PC-9 (cell line): ENCODE measurements at regions not wholly inside any gene's neighbourhood (a gene's known extent, or its start where the extent isn't known, plus 50 kb on each side); places are given as distances from the start of the nearest gene placed in this dataset.

Experiments
- BruUV-seq: library from RNA; stranded (reverse); fragments of 400-500 nt; replicated peaks from 2 replicates; lab custom pipeline; 2021; lab: Mats Ljungman, UMichigan
- CTCF ChIA-PET: fragments of 300-600 bp; sonication (Branson Sonifier 250); formaldehyde crosslinking; loops from one replicate; lab custom pipeline; 2022; ENCODE audit warnings: antibody characterized with exemption; lab: Charles Lee
- POLR2A ChIA-PET: fragments of 300-600 bp; sonication (Branson Sonifier 250); formaldehyde crosslinking; loops from one replicate; lab custom pipeline; 2022; ENCODE audit warnings: antibody characterized with exemption; ENCODE audit not compliant: unreplicated experiment; lab: Charles Lee
- DNase-seq, 2 experiments: peaks; one replicate each; pipeline versions ENCODE4 v3.0.0 to v3.0.0-alpha.2; 2015 to 2022; ENCODE audit warnings: mixed read lengths in 1 of 2
- H2AFZ ChIP-seq: fragments of 200-600 bp; sonication (generic); 2 replicates; pipeline ENCODE4 v1.8.1; 2017; ENCODE audit warnings: antibody characterized with exemption
- H3F3A ChIP-seq: fragments of 200-600 bp; sonication (generic); 2 replicates; pipeline ENCODE4 v1.8.1; 2017; ENCODE audit warnings: antibody characterized with exemption, mild to moderate bottlenecking, low read depth; ENCODE audit not compliant: insufficient read depth
- H3K27ac ChIP-seq: fragments of 200-600 bp; sonication (generic); 2 replicates; pipeline ENCODE4 v1.6.1; 2016; ENCODE audit warnings: mixed run types
- H3K27me3 ChIP-seq: fragments of 200-600 bp; sonication (generic); 2 replicates; pipeline ENCODE4 v1.6.1; 2016; ENCODE audit warnings: low read depth, mixed run types; ENCODE audit not compliant: insufficient read depth
- H3K36me3 ChIP-seq: fragments of 200-600 bp; sonication (generic); 2 replicates; pipeline ENCODE4 v1.6.1; 2016; ENCODE audit warnings: low read depth, mixed run types
- H3K4me1 ChIP-seq: fragments of 200-600 bp; sonication (generic); replicated peaks from 2 replicates; pipeline ENCODE4 v1.6.1; 2016; ENCODE audit warnings: mixed run types; ENCODE audit not compliant: insufficient read depth
- H3K4me2 ChIP-seq: fragments of 200-600 bp; sonication (generic); 2 replicates; pipeline ENCODE4 v1.6.1; 2017; ENCODE audit warnings: mixed run types
- H3K4me3 ChIP-seq: fragments of 200-600 bp; sonication (generic); 2 replicates; pipeline ENCODE4 v1.6.1; 2016; ENCODE audit warnings: mixed run types
- H3K79me2 ChIP-seq: fragments of 200-600 bp; sonication (generic); 2 replicates; pipeline ENCODE4 v1.6.1; 2017; ENCODE audit warnings: low read depth, mixed run types
- H3K9me2 ChIP-seq: fragments of 200-600 bp; sonication (generic); 2 replicates; pipeline ENCODE4 v1.8.1; 2017; ENCODE audit warnings: mild to moderate bottlenecking; ENCODE audit not compliant: insufficient read depth
- H3K9me3 ChIP-seq: fragments of 200-600 bp; sonication (generic); 2 replicates; pipeline ENCODE4 v1.8.1; 2016; ENCODE audit warnings: low read depth; ENCODE audit not compliant: insufficient read depth
- H4K20me1 ChIP-seq: fragments of 200-600 bp; sonication (generic); 2 replicates; pipeline ENCODE4 v1.8.1; 2017; ENCODE audit not compliant: insufficient read depth
- CTCF ChIP-seq: fragments of 200-600 bp; sonication (generic); conservative IDR thresholded peaks from 2 replicates; pipeline ENCODE4 v1.6.1; 2017; ENCODE audit warnings: mixed run types, antibody characterized with exemption, mild to moderate bottlenecking, moderate library complexity
- EZH2 ChIP-seq: fragments of 200-600 bp; sonication (generic); IDR thresholded peaks from 2 replicates; pipeline ENCODE4 v1.8.0; 2017; ENCODE audit warnings: antibody characterized with exemption, low read depth
- intact Hi-C: fragments of 100-400 bp; cut with micrococcal nuclease; formaldehyde crosslinking; loops from one replicate; pipeline ENCODE4 v1.10.0; 2022; ENCODE audit not compliant: unreplicated experiment

DNA sequence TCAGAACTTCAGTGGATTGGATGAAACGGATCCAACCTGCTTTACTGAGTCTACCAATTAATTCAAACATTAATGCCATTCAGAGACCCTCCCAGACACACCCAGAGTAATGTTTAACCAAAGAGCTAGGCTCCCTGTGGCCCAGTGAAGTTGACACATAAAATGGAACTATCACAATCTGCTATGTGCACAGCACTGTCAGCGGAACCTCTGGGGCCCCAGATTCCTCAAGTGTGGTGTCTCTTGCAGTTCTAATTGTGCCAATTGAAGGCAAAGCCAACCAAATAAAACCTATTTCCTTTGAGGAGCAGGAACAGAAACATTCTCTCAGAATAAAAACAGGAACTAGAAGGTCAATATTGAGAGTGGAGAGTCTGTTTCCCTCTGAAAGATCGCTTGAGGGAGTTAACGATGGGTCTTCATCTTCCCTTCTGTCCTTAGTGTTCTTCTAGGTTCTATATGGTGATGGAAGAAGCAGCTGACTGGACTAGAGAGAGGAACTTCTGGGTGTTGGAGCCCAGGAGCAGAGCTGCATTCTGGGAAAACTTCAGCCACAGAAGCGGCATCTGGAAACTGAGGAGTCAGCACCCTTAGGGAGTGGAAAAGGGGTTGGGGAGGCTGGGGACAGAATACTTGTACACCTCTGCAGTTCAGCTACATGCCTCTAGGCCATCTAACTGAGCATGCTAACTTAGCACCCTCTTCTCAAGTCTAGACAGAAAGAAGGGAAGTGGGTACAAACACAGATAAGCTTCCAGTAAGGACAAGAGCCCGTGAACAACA, 174.4 kb upstream of the FBXO11 start:
- H3K4me2 ChIP-seq: no peak overlapping the region
- ChIA-PET CTCF (no interaction called here), POLR2A (no interaction called here)
- no peaks in the 10 kb centered on the region for H3F3A ChIP-seq
- no peak overlapping the region for H3K27ac ChIP-seq
- H3K27me3 ChIP-seq: no peaks in the 10 kb centered on the region
- TF ChIP-seq CTCF (no peak), EZH2 (no peak)
- no peak overlapping the region for H2AFZ ChIP-seq
- H3K36me3 ChIP-seq: no peaks in the 10 kb centered on the region
- no peak for DNase-seq
- no peak overlapping the region for H3K4me3 ChIP-seq
- H3K79me2 ChIP-seq: no peaks in the 10 kb centered on the region
- H4K20me1 ChIP-seq: no peaks in the 10 kb centered on the region
- no TSS peak for BruUV-seq
- no peaks in the 10 kb centered on the region for H3K9me2 ChIP-seq
- intact Hi-C loops: no loop called here
- H3K9me3 ChIP-seq: no peaks in the 10 kb centered on the region
- H3K4me1 ChIP-seq: no peaks in the 10 kb centered on the region

GRCh38 chr2:48081317-48081628, 175.0 kb upstream of the FBXO11 start:
- Histone ChIP-seq H3K36me3 (no peaks in the 10 kb centered on the region), H2AFZ (no peak overlapping the region), H3K27me3 (no peaks in the 10 kb centered on the region), H3K4me2 (no peak overlapping the region), H3K9me3 (no peaks in the 10 kb centered on the region), H3K79me2 (no peaks in the 10 kb centered on the region), H4K20me1 (no peaks in the 10 kb centered on the region), H3K4me1 (no peaks in the 10 kb centered on the region), H3K4me3 (no peak overlapping the region), H3K27ac (no peak overlapping the region), H3K9me2 (no peaks in the 10 kb centered on the region), H3F3A (no peaks in the 10 kb centered on the region)
- DNase-seq: no peak
- BruUV-seq: no TSS peak
- ChIA-PET CTCF (no interaction called here), POLR2A (no interaction called here)
- TF ChIP-seq CTCF: no peak
- TF ChIP-seq EZH2: no peak
- intact Hi-C loops: no loop called here

GRCh38 chr2:48085888-48086287, 179.6 kb upstream of the FBXO11 start:
- BruUV-seq: no TSS peak
- H3K79me2 ChIP-seq: no peaks in the 10 kb centered on the region
- intact Hi-C loops: no loop called here

More at GRCh38 chr2:48085888-48086287, 179.6 kb upstream of the FBXO11 start:
- ChIA-PET CTCF (no interaction called here), POLR2A (no interaction called here)
- DNase-seq: no peak
- no peak overlapping the region for H3K4me3 ChIP-seq
- no peaks in the 10 kb centered on the region for H3F3A ChIP-seq
- H3K27me3 ChIP-seq: no peaks in the 10 kb centered on the region
- H3K9me2 ChIP-seq: no peaks in the 10 kb centered on the region
- H3K27ac ChIP-seq: no peak overlapping the region
- H3K4me1 ChIP-seq: no peaks in the 10 kb centered on the region
- no peak for TF ChIP-seq CTCF
- TF ChIP-seq EZH2: no peak
- no peaks in the 10 kb centered on the region for H3K9me3 ChIP-seq
- H3K36me3 ChIP-seq: no peaks in the 10 kb centered on the region
- H3K4me2 ChIP-seq: no peak overlapping the region
- H2AFZ ChIP-seq: no peak overlapping the region
- no peaks in the 10 kb centered on the region for H4K20me1 ChIP-seq
